Left ventricle myocardium superior (tissue), 1 donor: ENCODE measurements at regions not wholly inside any gene's neighbourhood (a gene's known extent, or its start where the extent isn't known, plus 50 kb on each side); places are given as distances from the start of the nearest gene placed in this dataset.

Experiments
- ATAC-seq: fragments of 200-7000 bp; cut with Tn5 transposase; one replicate; pipeline ENCODE4 v1.9.1; 2020; ENCODE audit warnings: mild to moderate bottlenecking, moderate library complexity
- DNase-seq: peaks from one replicate; pipeline ENCODE4 v3.0.0-alpha.2; 2020
- intact Hi-C: fragments of 100-400 bp; cut with micrococcal nuclease; formaldehyde crosslinking; loops from one replicate; pipeline ENCODE4 v1.11.0; 2022
- donor health status: DM: no; HTN: yes; CAD: no; lungs with severe emphysema.

- intact Hi-C loops: no loop called here
- ATAC-seq: no peak
- no peak for DNase-seq
Measured at GRCh38 chr1:30283199-30283962, 440.0 kb downstream of the MATN1 start.

- intact Hi-C loops: no loop called here
- ATAC-seq (no peak), DNase-seq (no peak)
Measured at GRCh38 chr1:30280572-30280971, 442.8 kb downstream of the MATN1 start.

GRCh38 chr1:30277911-30278310, 445.5 kb downstream of the MATN1 start:
- no peak for DNase-seq
- intact Hi-C loops: no loop called here
- ATAC-seq: no peak

DNA sequence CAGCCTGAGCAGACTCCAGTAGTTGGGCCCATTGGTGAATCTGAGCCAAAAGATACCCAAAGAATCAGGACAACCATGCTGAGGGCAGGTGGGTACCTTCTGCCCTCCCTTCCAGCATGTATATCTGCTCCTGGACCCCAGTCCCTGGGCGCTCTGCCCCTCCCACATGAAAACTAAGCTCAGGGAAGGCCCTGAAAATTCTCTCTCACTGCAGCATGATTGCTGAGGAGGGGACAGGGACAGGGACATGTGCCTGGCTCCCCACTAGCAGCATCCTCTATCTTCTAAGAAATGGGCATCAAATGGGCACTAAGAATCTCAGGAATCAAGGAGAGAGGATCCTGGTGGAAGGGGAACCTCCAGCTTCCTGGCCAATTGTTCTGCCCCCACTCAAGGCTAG, 446.0 kb downstream of the MATN1 start:
- DNase-seq (no peak), ATAC-seq (no peak)

GRCh38 chr1:30275926-30276764, 447.2 kb downstream of the MATN1 start:
- DNase-seq: no peak
- intact Hi-C loops: no loop called here

More for the DNA sequence above, 446.0 kb downstream of the MATN1 start:
- intact Hi-C loops: no loop called here

GRCh38 chr1:30274976-30275621, 448.3 kb downstream of the MATN1 start:
- intact Hi-C loops: no loop called here
- no peak for DNase-seq
- no peak for ATAC-seq

More at GRCh38 chr1:30275926-30276764, 447.2 kb downstream of the MATN1 start:
- no peak for ATAC-seq

DNA sequence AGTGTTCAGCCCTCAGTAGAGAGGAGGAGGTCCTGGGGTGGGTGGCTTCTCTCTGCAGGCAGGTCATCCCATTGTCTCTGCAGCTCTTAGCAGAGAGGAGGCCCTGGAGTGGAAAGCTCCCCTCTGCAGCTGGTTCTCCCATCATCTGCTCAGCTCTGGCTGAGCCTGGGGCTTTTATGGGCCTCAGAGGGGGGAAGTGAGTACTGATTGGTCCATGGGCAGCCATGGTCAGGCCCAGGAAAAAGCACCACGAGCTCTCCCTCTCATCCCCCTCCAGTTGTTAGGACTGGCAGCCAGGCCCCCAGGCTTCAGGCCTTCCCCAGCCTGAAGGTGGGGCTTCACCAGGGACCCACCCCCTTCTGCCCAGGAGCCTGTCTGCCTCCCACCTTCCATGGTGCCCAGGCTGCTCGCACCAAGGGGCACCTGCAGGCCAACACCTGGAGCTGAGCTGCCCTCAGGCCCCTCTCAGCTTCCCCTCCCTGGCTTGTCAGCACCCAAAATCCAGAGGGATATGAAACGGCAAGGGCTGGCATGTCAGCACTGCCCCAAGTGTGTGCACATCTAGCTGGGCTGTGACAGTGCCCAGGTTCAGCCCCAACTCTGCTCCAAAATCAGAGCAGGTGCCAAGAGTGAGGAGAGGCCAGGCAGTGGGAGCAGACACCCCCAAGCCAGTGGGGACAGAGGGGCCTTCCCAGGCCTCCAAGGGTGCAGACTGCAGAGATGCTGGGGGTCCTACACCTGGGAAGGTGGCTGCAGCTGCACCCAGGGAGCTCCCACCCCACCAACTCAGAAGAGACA, 449.0 kb downstream of the MATN1 start:
- DNase-seq: no peak
- no peak for ATAC-seq
- intact Hi-C loops: no loop called here

DNA sequence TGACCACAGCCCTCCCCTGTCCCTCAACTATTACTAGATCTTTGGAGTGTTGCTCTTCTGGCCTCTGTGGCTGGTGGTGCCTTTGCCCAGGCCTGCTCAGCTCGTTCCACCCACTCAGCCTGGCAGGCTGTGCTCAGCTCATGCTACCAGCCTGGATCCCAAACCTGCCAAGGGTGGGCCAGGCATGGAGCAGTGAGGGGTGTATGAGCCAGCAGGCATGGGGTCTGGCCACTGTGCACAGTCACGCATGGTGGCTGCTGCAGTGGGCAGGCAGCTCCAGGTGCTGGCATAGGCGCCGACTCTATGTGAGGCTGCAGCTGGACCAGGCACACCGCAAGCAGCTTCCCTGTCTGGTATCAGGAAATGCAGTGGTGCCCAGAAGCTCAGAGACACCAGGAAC, 449.9 kb downstream of the MATN1 start:
- DNase-seq (no peak), ATAC-seq (no peak)
- intact Hi-C loops: no loop called here

GRCh38 chr1:30273021-30273325, 450.4 kb downstream of the MATN1 start:
- ATAC-seq (no peak), DNase-seq (no peak)
- intact Hi-C loops: no loop called here

GRCh38 chr1:30272277-30273020, 450.9 kb downstream of the MATN1 start:
- no peak for ATAC-seq
- DNase-seq: no peak
- intact Hi-C loops: no loop called here

- DNase-seq (no peak), ATAC-seq (no peak)
- intact Hi-C loops: no loop called here
Measured at GRCh38 chr1:30271401-30272276, 451.7 kb downstream of the MATN1 start.

DNA sequence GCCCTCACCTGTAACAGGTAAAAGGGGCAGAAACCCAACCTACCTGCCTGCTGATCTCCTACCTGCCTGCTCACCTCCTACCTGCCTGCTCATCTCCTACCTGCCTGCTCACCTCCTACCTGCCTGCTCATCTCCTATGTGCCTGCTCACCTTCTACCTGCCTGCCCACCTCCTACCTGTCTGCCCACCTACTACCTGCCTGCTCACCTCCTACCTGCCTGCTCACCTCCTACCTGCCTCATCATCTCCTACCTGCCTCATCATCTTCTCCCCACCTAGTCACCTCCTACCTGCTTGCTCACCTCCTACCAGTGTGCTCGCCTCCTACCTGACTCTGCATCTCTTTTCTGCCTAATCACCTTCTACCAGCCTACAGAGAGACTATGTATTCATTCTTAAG, 452.9 kb downstream of the MATN1 start:
- no peak for DNase-seq
- no peak for ATAC-seq
- intact Hi-C loops: no loop called here

- DNase-seq (no peak), ATAC-seq (no peak)
- intact Hi-C loops: no loop called here
Measured at GRCh38 chr1:30268923-30269666, 454.3 kb downstream of the MATN1 start.

DNA sequence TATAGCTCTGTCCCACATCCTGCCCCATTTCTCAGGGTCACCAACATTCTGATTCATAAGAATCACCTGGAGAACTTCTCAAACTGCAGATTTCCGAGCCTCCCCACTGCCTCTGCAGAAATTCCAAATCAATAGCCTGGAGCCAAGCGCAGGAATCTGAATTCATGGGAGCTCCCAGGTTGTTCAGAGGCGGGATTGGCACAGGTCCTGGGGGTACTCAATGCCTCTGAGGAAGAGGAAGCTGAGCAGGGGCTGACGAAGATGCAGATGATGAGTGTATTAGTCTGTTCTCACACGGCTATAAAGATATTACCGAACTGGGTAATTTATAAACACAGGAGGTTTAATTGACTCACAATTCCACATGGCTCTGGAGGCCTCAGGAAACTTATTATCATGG, 455.5 kb downstream of the MATN1 start:
- intact Hi-C loops: no loop called here
- DNase-seq (no peak), ATAC-seq (no peak)

GRCh38 chr1:30267046-30267445, 456.3 kb downstream of the MATN1 start:
- no peak for DNase-seq
- intact Hi-C loops: no loop called here
- no peak for ATAC-seq

DNA sequence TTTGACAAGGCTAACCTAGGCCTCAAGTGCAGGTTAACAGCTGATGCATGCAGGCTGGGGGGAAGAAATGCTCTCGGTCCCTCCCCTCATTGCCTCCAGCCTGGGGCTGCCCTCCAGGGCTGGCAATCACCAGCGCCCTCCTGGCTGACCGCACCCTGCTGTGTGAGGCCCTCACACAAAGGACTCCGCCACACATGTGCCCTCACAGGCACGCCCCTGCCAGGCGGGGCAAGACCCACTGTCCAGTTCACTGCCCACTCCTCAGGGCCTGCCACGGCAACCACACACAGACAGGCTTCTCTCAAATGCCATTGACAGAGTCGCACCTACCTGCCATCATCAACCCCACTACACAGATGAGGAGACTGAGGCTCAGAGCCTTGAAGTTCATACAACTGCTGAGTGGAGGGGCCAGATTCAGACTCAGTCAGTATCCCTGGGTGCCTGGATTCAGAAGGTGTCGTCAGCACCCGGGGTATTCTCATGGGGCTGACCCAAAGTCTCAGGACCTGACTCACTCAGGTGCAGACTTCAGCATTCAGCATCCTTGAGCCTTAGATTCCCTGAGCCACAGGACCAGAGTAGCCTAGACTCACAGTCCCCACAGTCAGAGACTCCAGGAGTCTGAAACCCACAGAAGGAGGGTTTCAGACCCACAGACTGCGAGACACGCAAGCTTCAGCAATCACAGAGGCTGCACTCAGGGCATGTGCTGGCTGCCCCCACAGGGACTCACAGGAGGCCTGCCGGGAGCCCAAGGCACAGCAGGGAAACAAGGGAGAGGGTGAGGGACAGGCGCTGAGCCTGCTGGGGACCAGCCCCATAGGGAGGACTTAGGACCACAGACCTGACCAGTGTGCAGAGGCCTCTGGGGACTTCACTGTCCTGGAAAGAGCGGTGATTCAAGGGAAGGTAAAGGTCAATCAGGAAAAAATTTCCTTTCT, 458.0 kb downstream of the MATN1 start:
- DNase-seq (no peak), ATAC-seq (no peak)
- intact Hi-C loops: no loop called here
